Thyroid gland (tissue), 4 donors: ENCODE measurements at regions not wholly inside any gene's neighbourhood (a gene's known extent, or its start where the extent isn't known, plus 50 kb on each side); places are given as distances from the start of the nearest gene placed in this dataset.

Source experiments
- CTCF ChIP-seq, 6 experiments: fragments of 200-600 bp in 3 of 6; fragments of 450-650 bp in 3 of 6; sonication (generic) in 3 of 6; IDR thresholded peaks; one replicate each; pipeline ENCODE4 v1.5.1; 2016 to 2019; ENCODE audit warnings: antibody characterized with exemption in 6 of 6, mild to moderate bottlenecking in 2 of 6, inconsistent platforms in 1 of 6, moderate library complexity in 1 of 6
- POLR2A ChIP-seq, 2 donors: fragments of 450-650 bp; IDR thresholded peaks; one replicate each; pipeline ENCODE4 v1.6.1; 2017; ENCODE audit warnings: antibody characterized with exemption in 2 of 2, mild to moderate bottlenecking in 2 of 2, moderate library complexity in 1 of 2

- no peak for TF ChIP-seq CTCF (IDR thresholded peaks at IDR 0.05)
- TF ChIP-seq POLR2A (IDR thresholded peaks at IDR 0.05): no peak
Observed at GRCh38 chr5:82397741-82398320, 119.7 kb upstream of the RPS23 start.
